GM21576 (cell line): ENCODE measurements at regions not wholly inside any gene's neighbourhood (a gene's known extent, or its start where the extent isn't known, plus 50 kb on each side); places are given as distances from the start of the nearest gene placed in this dataset.
"Not testable (repeated sequence)": the region's sequence is repeated elsewhere in the genome, so short reads cannot be mapped to it uniquely, and the experiment has no call there.

Source experiments
- ATAC-seq: cut with Tn5 transposase; IDR thresholded peaks from one replicate; pipeline ENCODE4 v1.9.1; 2021; ENCODE audit warnings: mild to moderate bottlenecking, moderate library complexity; ENCODE audit not compliant: unreplicated experiment

DNA sequence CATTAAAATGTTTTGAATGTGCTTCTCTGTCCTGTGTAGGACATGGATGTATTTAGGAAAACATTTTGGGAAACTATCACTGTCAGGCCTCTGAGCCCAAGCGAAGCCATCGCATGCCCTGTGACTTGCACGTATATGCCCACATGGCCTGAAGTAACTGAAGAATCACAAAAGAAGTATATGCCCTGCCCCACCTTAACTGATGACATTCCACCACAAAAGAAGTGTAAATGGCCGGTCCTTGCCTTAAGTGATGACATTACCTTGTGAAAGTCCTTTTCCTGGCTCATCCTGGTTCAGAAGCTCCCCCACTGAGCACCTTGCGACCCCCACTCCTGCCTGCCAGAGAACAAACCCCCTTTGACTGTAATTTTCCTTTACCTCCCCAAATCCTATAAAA, 191.1 kb upstream of the MEIS1 start:
- not testable (repeated sequence) for ATAC-seq

DNA sequence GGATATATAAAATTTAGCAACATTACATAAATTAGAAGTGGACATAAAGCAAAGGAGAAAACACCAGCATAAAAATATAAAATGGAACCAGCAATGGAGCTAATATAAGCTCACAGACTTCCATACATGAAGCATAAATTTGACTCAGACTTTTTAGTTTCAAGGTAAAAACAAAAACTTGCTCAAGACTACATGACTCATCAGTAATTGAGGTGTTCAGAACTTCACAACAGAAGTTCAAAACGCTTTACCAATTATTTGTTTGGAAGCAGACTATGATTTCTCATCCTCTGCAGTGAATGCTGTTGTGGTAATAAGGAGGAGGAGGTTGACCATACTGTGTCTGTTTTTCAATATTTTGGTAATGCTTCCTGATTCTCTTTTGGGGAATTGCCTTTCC, 192.0 kb upstream of the MEIS1 start:
- not testable (repeated sequence) for ATAC-seq

DNA sequence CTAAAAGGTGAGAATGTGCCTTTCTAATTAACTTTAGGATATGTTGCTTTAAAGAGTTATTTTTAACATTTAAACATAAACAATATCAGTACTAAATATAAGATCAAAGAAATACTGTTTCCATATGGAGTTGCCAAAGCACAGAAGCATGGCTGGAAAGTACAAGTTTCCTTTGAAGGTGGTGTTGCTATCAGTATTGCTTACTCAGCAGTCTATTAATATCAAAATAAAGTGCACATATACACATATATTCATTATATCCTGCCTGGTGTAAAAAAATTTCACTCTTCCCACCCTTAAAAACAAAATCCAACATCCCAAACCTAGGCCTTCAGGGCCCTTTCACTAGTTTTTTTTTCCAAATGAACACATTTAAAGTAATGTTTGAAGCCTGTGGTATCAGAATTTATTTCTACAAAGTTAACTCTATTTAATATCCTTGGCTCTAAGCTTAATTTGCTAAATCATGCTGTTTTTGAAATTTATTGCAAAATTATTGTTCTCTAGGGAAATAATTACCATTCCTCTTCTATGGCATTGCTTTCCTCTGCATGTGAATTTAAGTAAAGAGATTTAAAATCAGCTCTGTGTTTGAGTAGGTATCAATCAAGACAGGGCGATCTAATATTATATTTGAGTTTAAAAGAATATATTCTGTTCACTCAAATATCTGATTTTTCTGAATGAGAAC, 192.7 kb upstream of the MEIS1 start:
- no peak for ATAC-seq

DNA sequence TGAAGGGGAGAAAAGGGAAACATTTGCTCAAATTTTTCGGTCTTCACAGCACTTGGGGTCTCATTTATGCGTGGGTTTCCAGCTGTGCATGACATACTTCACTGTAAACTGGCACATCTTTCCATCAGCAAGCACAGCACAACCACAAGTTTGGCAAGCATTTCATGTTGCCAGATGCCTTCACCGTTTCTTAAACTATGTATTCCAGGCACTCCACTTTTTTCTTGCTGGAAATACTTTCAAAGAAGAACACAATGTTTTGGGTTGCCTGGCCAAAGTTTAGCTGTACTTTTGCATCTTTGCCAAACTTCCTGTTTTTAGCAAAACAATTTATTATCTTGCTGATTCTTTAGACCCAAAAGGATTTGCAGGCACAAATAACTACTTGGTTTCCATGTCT, 194.6 kb upstream of the MEIS1 start:
- no peak for ATAC-seq

DNA sequence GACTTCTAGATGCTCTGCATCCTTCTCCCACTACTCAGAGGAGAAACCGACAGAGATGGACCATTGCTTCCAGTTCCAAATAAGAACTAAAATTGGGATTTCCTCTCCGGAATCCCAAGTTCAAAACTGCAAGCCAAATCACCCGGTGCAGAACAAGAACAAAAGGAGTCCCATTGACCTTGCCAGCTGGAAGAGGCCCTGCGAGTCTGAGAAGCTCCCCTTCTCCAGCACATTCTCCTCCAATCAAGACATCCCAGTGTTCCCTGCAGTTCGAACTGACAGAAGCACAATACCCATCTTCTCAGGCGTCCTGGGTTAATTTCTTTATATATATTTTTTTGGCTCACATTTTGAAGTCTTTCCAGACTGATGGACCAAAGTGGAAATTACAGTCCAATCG, 195.3 kb upstream of the MEIS1 start:
- no peak for ATAC-seq

DNA sequence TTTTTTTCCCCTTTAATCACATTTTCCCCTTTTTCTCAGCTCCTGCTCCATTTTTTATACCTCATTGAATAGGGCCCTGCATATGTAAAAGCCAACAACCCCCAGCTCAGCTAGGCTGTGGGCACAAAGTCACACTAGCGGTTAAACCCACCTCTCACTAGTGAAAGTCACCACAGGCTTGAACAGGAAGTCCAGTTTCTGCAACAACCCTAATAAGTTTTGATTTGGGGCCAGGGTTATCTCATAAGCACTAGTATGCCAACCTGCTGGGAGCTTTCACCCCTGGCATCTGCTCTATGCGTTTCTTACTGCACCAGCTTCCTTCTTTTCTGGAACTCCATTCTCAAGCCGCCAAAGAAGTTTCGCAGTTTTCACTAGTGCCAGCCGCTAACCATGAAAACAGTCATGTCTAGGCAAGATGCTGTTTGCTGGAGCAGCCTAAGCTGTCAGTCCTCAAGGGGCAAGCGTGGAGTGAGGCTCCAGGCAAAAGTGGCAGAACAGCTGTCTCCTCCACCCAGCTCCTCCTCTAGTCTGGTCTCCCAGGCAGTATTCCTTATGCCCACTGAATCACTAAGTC, 197.0 kb upstream of the MEIS1 start:
- ATAC-seq = no peak

DNA sequence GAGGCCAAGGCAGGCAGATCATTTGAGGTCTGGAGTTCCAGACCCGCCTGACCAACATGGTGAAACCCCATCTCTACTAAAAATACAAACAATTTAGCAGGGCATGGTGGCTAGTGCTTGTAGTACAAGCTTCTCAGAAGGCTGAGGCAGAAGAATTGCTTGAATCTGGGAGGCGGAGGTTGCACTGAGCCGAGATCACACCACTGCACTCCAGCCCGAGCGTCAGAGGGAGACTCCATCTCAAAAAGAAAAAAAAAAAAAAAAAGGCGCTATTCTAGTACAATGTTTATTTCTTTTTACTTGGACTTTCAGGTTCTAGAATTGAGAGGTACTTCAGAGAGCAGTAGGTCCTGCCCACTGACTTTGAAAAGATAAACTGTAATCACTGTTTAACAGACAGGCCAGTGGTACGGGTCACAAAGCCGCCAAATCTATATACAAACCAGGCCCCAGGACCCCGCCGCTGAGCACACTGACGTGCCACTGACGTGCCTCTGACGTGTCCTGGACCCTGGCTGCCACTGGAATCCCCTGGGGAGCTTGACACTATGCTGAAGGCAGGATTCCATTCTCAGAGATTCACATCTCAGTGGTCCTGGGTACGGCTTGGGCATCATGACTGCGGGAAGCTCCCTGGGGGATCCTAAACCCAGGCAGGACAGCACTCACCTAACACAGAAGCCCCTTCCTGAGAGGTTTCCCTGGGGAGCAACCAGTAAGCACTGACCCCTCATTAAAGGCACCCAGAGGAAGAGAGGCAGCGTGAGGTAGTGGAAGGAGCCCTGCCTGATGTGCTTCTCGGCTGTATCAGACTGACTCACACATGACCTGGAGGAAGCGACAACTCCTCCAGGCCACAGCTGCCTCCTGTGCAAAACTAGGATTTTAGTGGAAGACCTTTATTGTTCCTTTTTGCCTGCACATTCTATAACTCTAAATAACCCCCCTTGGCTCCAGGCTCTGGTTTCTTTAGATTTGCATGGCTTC, 197.8 kb upstream of the MEIS1 start:
- ATAC-seq = no peak

DNA sequence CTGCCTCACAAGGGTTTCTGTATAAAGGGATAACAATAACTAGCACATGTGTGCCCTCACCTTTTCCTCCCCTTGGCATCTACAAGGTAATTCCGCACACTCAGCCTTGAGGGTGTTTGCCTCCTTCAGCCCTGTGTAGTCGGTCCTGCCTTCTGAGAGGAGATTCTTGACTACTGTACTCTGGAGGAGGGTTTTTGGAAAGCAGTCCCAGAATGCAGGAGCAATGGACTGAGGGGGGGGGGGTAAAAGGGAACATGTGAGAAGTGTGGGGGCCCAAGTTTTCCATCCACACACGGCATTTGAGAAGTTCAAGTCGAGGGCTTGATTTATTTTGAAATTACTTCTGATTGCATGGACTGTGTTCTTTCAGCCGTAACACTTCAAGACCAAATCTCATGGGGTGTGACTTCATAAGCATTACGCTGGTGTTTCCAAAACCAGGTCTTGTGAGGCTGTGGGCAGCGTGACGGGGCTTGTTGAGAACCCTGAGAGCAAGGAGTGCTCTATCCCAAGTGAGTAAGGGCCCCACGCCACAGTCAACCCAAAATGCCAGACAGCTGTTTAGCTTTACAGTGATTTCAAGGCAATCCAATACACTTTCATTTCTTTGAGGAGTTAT, 198.7 kb upstream of the MEIS1 start:
- no peak for ATAC-seq

DNA sequence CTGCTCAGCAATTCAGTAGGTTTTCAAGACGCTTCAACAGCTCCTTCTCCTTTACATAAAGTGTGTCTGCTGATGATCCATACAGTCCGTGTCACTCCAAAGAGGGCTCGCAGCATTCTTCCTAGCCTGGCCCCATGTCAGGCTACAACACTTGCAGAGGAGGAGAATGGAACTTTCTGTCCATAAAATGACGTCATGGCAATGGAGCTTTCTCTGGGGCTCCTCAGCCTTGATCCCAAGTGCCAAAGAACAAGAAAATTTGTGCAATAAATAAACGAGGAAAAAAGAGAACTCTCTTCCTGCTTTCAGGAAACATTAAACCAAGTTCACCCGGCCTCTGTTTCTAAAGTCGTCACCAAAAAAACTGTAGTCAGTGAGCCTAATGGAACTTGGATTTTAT, 199.5 kb upstream of the MEIS1 start:
- ATAC-seq = no peak

DNA sequence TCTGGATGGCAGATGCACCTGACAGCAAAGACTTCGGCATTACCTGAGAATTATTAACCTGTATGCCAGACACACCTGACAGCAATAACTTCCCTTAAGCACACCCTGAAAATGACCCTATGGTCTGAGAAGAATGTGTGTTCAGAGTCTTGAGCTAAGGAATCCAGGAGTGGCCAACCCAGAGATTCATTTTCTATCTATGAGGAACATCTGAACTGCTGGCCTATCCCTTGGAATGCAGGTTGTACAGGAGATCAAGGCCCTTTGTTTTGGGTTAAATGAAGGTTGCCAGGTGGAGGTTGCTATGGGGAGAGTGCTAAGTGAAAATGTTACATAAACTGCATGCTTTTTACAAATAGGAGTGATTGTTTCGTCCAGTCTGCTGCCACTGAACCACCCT, 200.9 kb upstream of the MEIS1 start:
- ATAC-seq = no peak

DNA sequence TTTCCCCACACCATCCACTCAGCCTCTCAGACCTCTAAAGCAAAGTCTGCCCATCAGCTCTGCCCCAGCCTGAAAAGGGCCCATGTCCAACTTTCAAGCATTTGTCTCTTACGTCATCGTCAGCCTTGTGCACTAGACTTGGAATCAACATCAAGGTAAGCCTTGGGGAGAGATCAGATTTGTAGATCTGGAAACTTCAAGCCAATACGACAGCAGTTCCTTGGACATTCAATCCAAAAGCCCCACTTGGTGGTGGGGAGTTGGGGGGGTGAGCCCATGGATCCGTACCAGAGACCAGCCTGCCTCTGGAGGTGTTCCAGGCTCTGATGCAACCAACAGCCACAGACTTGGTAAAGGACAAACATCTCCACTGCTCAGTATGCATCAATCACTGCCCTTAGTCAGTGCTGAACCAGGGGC, 206.8 kb upstream of the MEIS1 start:
- no peak for ATAC-seq

DNA sequence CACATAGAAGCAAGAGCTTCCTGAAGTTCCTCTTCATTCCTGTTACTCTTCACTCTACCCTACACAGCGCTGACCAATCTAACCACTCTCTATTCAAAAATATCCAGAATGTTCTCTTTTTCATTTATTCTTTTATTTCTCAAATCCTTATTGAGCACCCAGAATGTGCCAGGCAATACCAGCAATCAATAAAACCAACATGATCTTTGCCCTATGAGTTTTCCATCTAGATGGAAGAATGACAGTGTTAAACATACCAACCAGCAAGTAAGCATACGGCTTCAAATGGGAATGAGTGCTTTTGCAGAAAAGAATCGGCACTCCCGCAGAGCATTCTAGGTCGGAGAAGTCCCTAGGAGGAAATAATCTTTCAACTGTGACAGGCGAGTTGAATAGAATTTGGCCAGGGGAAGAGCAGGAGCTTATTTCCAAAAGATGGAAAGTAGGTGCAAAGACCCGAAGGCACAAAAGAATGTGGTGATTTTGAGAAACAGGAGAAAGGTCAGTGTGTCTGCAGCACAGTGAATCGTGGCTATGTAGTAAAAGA, 217.8 kb upstream of the MEIS1 start:
- no peak for ATAC-seq

DNA sequence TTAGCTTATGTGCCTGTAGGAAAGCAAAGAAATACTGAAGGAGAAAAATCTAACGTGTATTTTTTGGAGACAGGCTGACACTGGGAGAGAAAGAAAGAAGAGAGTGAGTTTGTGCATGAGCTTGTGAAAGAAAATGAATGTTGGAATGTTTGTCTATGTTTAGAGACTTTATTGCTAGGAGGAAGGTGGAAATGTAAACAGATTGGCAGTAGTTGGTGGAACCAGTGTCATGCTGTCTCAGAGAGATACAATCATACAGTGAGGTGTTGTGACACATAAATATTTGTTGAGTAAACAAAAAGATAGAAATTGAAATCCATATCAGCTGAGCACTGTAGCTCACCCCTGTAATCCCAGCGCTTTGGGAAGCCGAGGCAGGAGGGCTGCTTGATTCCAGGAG, 222.2 kb upstream of the MEIS1 start:
- no peak for ATAC-seq

DNA sequence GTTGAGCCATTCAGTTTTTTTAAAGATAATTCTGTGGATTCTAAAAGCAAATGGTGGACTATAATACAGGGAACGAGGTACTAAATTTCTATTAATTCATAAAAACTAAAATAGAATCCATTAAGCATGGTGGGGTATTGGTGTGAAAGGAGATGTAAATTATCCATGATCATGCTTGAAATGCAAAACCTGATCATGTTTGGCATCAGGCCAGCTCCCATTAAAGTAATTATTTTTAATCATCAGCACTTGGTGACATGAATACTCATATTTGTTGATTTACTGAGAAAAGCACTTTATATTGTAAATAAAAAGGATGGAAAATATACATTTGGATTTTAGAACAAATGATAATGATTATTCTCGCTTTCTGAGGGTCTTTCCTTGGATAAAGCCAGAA, 232.3 kb upstream of the MEIS1 start:
- no peak for ATAC-seq

DNA sequence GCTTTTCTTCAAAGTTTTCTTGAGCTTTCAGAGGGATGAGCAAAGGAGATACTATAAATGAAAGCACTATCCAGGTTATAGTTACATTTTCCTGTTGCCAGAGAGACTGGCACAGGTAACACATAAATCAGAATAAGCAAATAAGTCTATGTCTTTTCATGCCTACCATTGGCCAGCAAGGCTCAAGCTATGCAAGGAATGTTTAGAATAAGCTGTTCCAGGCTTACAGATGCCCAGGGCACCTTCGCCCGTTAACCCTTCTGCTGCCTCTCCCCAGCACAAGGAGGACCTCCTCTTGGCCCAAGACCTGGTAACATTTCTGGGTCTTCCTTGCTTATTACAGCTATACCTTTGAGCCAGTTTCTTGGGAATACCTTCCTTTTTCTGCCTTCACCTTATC, 233.7 kb upstream of the MEIS1 start:
- no peak for ATAC-seq

DNA sequence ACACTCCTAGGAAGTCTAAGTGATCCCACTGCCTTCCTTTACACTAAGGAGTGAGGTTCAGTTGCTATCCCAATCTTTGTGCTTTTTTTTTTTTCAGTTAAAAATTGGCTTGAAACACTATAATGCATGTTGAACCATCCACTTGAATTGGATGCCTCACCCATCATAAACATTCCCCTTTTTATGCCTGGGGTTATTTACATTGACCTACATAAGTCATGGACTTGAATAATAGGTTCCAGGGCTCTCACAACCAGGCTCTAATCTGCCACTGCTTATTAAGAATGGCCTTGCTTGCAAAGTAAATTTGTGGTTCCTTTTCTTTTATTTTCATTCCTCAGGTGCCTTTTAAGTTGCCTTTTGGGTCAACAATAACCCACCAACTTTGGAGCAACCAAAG, 236.1 kb upstream of the MEIS1 start:
- no peak for ATAC-seq

DNA sequence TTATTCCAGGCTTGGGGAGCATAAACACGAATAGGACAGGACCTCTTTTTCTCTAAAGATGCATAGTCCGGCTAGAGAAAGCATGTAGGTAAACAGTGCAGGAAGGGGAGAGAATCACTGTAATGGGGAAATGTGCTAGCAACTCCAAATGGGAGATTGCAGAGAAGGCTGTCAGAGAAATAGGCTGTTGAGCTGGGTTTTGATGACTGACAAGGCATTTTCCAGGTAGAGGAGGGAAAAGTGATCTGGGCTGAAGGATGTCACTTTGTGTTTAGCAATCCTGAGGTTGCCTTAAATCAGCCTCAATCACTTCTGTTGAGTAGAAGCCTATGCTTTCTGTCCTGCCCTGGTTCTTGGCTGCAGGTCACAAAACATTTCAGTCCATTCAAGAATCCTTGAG, 242.0 kb upstream of the MEIS1 start:
- no peak for ATAC-seq

DNA sequence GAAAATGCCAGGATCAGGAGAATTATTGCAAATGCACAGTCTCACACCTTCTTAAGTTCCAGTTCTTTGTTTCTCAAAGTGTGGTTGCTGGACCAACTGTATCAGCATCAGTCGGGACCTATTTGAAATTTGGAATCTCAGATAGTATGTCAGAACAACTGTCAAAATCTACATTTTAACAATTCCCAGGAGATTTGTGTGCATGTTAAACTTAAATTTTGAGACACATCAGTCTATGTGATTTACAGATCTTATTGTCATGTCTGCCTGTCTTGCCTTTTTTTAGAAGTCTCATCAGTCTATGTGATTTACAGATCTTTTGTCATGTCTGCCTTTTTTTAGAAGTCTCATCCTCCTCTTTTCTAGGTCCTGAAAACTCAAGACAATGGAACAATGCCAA, 243.6 kb upstream of the MEIS1 start:
- ATAC-seq = no peak

DNA sequence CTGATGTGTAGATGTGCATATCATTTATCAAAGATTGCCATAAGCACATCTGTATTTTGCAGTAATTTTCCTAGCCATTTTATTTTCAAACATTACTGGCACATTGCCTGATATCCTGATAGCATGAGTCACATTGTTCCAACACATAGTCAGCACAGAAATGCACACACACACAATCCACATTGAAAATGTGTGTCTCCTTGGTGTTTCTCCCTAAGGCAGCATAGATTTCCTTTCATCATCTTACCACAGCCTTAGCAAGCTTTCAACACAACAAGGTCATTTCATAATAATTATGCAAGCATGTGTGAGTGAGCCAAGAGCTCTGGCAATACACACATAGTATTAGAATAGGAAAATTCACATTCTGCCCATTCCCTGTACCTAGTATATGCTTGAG, 245.4 kb upstream of the MEIS1 start:
- no peak for ATAC-seq

DNA sequence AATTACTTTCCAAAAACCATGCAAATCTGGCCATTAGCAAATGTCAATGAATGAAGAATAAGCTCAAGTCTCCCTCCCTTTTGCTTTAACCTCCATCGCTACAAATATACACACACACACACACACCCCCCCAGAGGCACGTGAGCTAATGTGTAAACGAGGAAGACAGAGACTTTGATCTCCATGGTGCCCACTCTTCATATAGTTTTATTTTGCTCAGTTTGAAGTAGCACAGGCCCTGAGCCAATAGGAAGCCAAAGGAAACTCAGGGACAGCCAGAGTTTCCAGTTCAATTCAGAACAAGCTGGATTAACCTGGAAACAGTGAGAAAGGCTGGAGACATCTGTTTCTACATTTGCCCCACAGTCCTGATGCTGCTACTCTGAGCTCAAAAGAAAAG, 248.4 kb upstream of the MEIS1 start:
- ATAC-seq = no peak

DNA sequence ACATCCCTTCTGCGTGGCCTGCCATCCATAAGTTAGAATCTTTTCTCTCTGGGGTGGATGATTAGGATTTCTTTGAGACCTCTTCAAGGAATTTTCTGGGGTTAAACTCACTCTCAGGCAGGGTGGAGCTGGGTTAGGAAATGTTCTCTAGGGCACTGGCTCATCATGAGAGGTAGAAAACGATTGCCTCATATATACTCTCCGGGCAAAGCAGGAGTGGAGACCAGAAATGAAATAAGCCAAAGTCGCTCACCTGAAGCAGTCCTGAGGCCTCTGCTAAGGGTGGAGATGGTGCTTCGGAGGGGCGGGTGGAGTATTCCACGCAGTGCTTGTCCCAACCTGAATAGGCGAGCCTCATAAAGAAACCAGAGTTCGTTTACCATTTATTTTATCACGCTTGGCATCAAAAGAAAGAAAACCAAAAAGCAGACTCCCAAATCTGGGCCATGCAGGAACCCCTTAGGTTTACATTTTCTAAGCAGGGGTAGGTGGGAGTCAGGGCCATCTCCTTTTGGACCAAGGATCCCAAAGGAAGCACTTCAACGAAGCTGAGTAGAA, 249.3 kb upstream of the MEIS1 start:
- no peak for ATAC-seq
